ENCODE measurements at regions not wholly inside any gene's neighbourhood (a gene's known extent, or its start where the extent isn't known, plus 50 kb on each side); places are given as distances from the start of the nearest gene placed in this dataset.

- Histone ChIP-seq H3K27ac (no peak overlapping the region), H3K4me1 (replicated peaks) (no peaks in the 10 kb centered on the region), H3K4me3 (no peak overlapping the region), H3K9me3 (no peaks in the 10 kb centered on the region), H3K27me3 (replicated peaks; ENCODE audit: insufficient read depth) (no peaks in the 10 kb centered on the region), H3K36me3 (no peaks in the 10 kb centered on the region)
- no peak for DNase-seq (ENCODE audit: low spot score)
- TF ChIP-seq POLR2AphosphoS5 (IDR thresholded peaks at IDR 0.05) (no peak), CTCF (IDR thresholded peaks at IDR 0.05) (no peak), POLR2A (IDR thresholded peaks at IDR 0.05) (no peak)
- WGBS = 50% methylated on average over 1 of the region's 1 CpG
- intact Hi-C loops (cut with DNase I) = no loop called here
Observed at GRCh38 chr5:57948091-57948490, 465.5 kb upstream of the ACTBL2 start.

GRCh38 chr5:57947181-57947580 is 464.6 kb upstream of the ACTBL2 start:
- WGBS = 78% methylated on average over 5 of the region's 5 CpGs
- Histone ChIP-seq H3K36me3 (no peaks in the 10 kb centered on the region), H3K27ac (no peak overlapping the region), H3K27me3 (replicated peaks; ENCODE audit: insufficient read depth) (no peaks in the 10 kb centered on the region), H3K4me3 (no peak overlapping the region), H3K4me1 (replicated peaks) (no peaks in the 10 kb centered on the region), H3K9me3 (no peaks in the 10 kb centered on the region)
- TF ChIP-seq POLR2A (IDR thresholded peaks at IDR 0.05) = no peak
- TF ChIP-seq POLR2AphosphoS5 (IDR thresholded peaks at IDR 0.05) = no peak
- TF ChIP-seq CTCF (IDR thresholded peaks at IDR 0.05) = no peak
- no peak for DNase-seq (ENCODE audit: low spot score)
- intact Hi-C loops (cut with DNase I) = no loop called here

- Histone ChIP-seq H3K27me3 (replicated peaks; ENCODE audit: insufficient read depth) (no peaks in the 10 kb centered on the region), H3K9me3 (no peaks in the 10 kb centered on the region), H3K4me1 (replicated peaks) (no peaks in the 10 kb centered on the region), H3K36me3 (no peaks in the 10 kb centered on the region), H3K27ac (no peak overlapping the region), H3K4me3 (no peak overlapping the region)
- TF ChIP-seq POLR2AphosphoS5 (IDR thresholded peaks at IDR 0.05) (no peak), CTCF (IDR thresholded peaks at IDR 0.05) (no peak), POLR2A (IDR thresholded peaks at IDR 0.05) (no peak)
- 87% methylated on average over 3 of the region's 3 CpGs for WGBS
- intact Hi-C loops (cut with DNase I) = no loop called here
- no peak for DNase-seq (ENCODE audit: low spot score)
Observed at GRCh38 chr5:57940879-57941278, 458.3 kb upstream of the ACTBL2 start.

GRCh38 chr5:57940236-57940635 is 457.6 kb upstream of the ACTBL2 start:
- 97% methylated on average over 3 of the region's 3 CpGs for WGBS
- no peaks in the 10 kb centered on the region for H3K27me3 ChIP-seq (replicated peaks; ENCODE audit: insufficient read depth)
- H3K36me3 ChIP-seq = no peaks in the 10 kb centered on the region
- DNase-seq (ENCODE audit: low spot score) = no peak
- intact Hi-C loops (cut with DNase I) = no loop called here
- H3K9me3 ChIP-seq = no peaks in the 10 kb centered on the region
- TF ChIP-seq CTCF (IDR thresholded peaks at IDR 0.05) (no peak), POLR2A (IDR thresholded peaks at IDR 0.05) (no peak), POLR2AphosphoS5 (IDR thresholded peaks at IDR 0.05) (no peak)
- no peak overlapping the region for H3K27ac ChIP-seq
- H3K4me3 ChIP-seq = no peak overlapping the region
- no peaks in the 10 kb centered on the region for H3K4me1 ChIP-seq (replicated peaks)

GRCh38 chr5:57939771-57940170 is 457.2 kb upstream of the ACTBL2 start:
- WGBS = 46% methylated on average over 3 of the region's 3 CpGs
- H3K4me1 ChIP-seq (replicated peaks) = no peaks in the 10 kb centered on the region
- DNase-seq (ENCODE audit: low spot score) = no peak
- H3K36me3 ChIP-seq = no peaks in the 10 kb centered on the region
- H3K4me3 ChIP-seq = no peak overlapping the region
- intact Hi-C loops (cut with DNase I) = no loop called here
- H3K9me3 ChIP-seq = no peaks in the 10 kb centered on the region
- no peaks in the 10 kb centered on the region for H3K27me3 ChIP-seq (replicated peaks; ENCODE audit: insufficient read depth)
- TF ChIP-seq POLR2A (IDR thresholded peaks at IDR 0.05) (no peak), CTCF (IDR thresholded peaks at IDR 0.05) (no peak), POLR2AphosphoS5 (IDR thresholded peaks at IDR 0.05) (no peak)
- no peak overlapping the region for H3K27ac ChIP-seq
